Vagina (tissue), 2 donors: ENCODE measurements at regions not wholly inside any gene's neighbourhood (a gene's known extent, or its start where the extent isn't known, plus 50 kb on each side); places are given as distances from the start of the nearest gene placed in this dataset.

Experiments used
- CTCF ChIP-seq, 3 experiments: fragments of 450-650 bp in 2 of 3; fragments of 200-600 bp in 1 of 3; sonication (generic) in 1 of 3; IDR thresholded peaks; one replicate each; pipeline ENCODE4 v1.5.1; 2017 to 2019; ENCODE audit warnings: antibody characterized with exemption in 3 of 3, mild to moderate bottlenecking in 2 of 3, moderate library complexity in 2 of 3
- POLR2A ChIP-seq, 2 donors: fragments of 450-650 bp; IDR thresholded peaks; one replicate each; pipeline ENCODE4 v1.6.1; 2017; ENCODE audit warnings: antibody characterized with exemption in 2 of 2, mild to moderate bottlenecking in 2 of 2, moderate library complexity in 2 of 2

- TF ChIP-seq CTCF (IDR thresholded peaks at IDR 0.05) = no peak
- no peak for TF ChIP-seq POLR2A (IDR thresholded peaks at IDR 0.05)
These were observed 95.2 kb upstream of the RAB6C start for GRCh38 chr2:129884221-129884786.
